DOHH2 (cell line): ENCODE measurements at regions not wholly inside any gene's neighbourhood (a gene's known extent, or its start where the extent isn't known, plus 50 kb on each side); places are given as distances from the start of the nearest gene placed in this dataset.

Experiments used
- H3F3A ChIP-seq: fragments of 200-600 bp; sonication (generic), shearing (Covaris generic); 2 replicates; pipeline ENCODE4 v1.6.0; 2016; ENCODE audit warnings: antibody characterized with exemption, mild to moderate bottlenecking; ENCODE audit not compliant: control insufficient read depth, insufficient read depth
- H3K27ac ChIP-seq: fragments of 200-600 bp; sonication (generic); 2 replicates; pipeline ENCODE4 v1.5.1; 2014; ENCODE audit warnings: low read depth, mild to moderate bottlenecking, low read length, moderate library complexity
- H3K27me3 ChIP-seq: fragments of 200-600 bp; sonication (generic); 2 replicates; pipeline ENCODE4 v1.6.1; 2014; ENCODE audit warnings: mild to moderate bottlenecking, low read length, mixed read lengths; ENCODE audit not compliant: control insufficient read depth
- H3K36me3 ChIP-seq: fragments of 200-600 bp; sonication (generic); 2 replicates; pipeline ENCODE4 v1.6.1; 2014; ENCODE audit warnings: mild to moderate bottlenecking, low read length, moderate library complexity, mixed read lengths; ENCODE audit not compliant: control insufficient read depth
- H3K4me1 ChIP-seq: fragments of 200-600 bp; sonication (generic); 2 replicates; pipeline ENCODE4 v1.6.1; 2014; ENCODE audit warnings: mild to moderate bottlenecking, low read length, mixed read lengths; ENCODE audit not compliant: control insufficient read depth
- H3K4me2 ChIP-seq: fragments of 200-600 bp; sonication (generic); 2 replicates; pipeline ENCODE4 v1.6.0; 2014; ENCODE audit warnings: mild to moderate bottlenecking, low read length, moderate library complexity
- H3K4me3 ChIP-seq: fragments of 200-600 bp; sonication (generic); 2 replicates; pipeline ENCODE4 v1.5.1; 2014; ENCODE audit warnings: mild to moderate bottlenecking, low read length, mixed read lengths
- H3K79me2 ChIP-seq: fragments of 200-600 bp; sonication (generic); 2 replicates; pipeline ENCODE4 v1.6.1; 2014; ENCODE audit warnings: mild to moderate bottlenecking, low read length, mixed read lengths; ENCODE audit not compliant: control insufficient read depth
- H3K9me2 ChIP-seq: fragments of 200-600 bp; sonication (generic); replicated peaks from 2 replicates; pipeline ENCODE4 v1.6.1; 2014; ENCODE audit warnings: mild to moderate bottlenecking, low read length, mixed read lengths; ENCODE audit not compliant: control insufficient read depth
- H3K9me3 ChIP-seq: fragments of 200-600 bp; sonication (generic); 2 replicates; pipeline ENCODE4 v1.6.1; 2014; ENCODE audit warnings: antibody characterized with exemption, low read length, mixed read lengths; ENCODE audit not compliant: control insufficient read depth, insufficient read depth
- H4K20me1 ChIP-seq: fragments of 200-600 bp; sonication (generic); 2 replicates; pipeline ENCODE4 v1.6.0; 2014; ENCODE audit warnings: low read depth, mild to moderate bottlenecking, antibody characterized with exemption, low read length, moderate library complexity; ENCODE audit not compliant: control insufficient read depth, insufficient read depth
- EZH2phosphoT487 ChIP-seq: fragments of 200-600 bp; sonication (generic); IDR thresholded peaks from 2 replicates; pipeline ENCODE4 v1.6.1; 2017; ENCODE audit warnings: borderline replicate concordance, mild to moderate bottlenecking, antibody characterized with exemption, low read length, moderate library complexity, mixed read lengths
- TF ChIP-seq, protein P1 (sequence below): fragments of 200-600 bp; sonication (generic); IDR thresholded peaks from one replicate; pipeline ENCODE4 v1.5.1; 2014; ENCODE audit warnings: antibody characterized with exemption, mild to moderate bottlenecking, low read depth, low read length; ENCODE audit not compliant: poor library complexity, severe bottlenecking

DNA sequence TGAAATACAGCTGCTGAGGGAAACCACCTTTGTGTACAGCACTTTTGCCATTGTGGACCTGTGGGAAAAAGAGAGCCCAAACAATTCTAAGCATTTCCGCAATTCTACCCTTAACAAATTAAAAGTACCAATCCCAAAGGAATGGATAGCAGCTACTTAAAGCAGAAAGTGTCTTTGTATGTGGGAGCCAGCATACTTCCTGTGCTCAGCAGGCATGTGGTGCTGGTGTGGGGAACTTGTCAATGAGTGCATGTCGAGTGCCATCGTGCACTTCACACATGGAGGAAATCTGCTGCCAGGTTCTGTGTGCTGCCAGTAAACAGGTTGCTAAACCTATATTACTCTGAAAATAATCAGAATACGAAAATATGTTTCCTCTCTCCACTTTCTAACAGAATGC lies 399.0 kb downstream of the LRRC70 start:
- Histone ChIP-seq H3K27ac (no peak overlapping the region), H3K79me2 (no peaks in the 10 kb centered on the region), H3K36me3 (no peaks in the 10 kb centered on the region), H3K9me3 (no peaks in the 10 kb centered on the region), H3K27me3 (no peaks in the 10 kb centered on the region), H3K4me2 (no peak overlapping the region), H4K20me1 (no peaks in the 10 kb centered on the region), H3F3A (no peaks in the 10 kb centered on the region), H3K4me3 (no peak overlapping the region), H3K4me1 (no peaks in the 10 kb centered on the region), H3K9me2 (no peaks in the 10 kb centered on the region)
- TF ChIP-seq EZH2phosphoT487 = no peak
- TF ChIP-seq, protein P1, sequence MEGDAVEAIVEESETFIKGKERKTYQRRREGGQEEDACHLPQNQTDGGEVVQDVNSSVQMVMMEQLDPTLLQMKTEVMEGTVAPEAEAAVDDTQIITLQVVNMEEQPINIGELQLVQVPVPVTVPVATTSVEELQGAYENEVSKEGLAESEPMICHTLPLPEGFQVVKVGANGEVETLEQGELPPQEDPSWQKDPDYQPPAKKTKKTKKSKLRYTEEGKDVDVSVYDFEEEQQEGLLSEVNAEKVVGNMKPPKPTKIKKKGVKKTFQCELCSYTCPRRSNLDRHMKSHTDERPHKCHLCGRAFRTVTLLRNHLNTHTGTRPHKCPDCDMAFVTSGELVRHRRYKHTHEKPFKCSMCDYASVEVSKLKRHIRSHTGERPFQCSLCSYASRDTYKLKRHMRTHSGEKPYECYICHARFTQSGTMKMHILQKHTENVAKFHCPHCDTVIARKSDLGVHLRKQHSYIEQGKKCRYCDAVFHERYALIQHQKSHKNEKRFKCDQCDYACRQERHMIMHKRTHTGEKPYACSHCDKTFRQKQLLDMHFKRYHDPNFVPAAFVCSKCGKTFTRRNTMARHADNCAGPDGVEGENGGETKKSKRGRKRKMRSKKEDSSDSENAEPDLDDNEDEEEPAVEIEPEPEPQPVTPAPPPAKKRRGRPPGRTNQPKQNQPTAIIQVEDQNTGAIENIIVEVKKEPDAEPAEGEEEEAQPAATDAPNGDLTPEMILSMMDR = no peak

DNA sequence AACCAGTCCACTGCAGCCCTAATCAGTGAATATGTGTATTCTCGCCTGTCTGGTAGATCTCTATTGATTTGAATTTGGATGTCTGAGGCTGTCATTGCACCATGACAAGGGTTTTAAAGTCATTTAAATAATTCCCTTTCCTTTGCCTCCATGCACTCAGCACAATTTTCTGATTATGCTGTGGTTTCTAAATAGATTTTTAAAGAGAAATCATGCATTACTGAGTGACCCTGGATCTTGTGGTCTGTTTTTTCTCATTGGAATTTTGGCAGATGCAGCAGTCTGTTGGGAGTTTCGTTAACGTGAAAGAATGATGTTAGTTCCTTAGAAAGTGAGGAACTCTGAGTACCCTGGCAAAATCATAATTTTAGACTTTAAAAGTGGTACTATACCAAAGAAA lies 396.0 kb downstream of the LRRC70 start:
- Histone ChIP-seq H3K9me2 (no peaks in the 10 kb centered on the region), H3K79me2 (no peaks in the 10 kb centered on the region), H3K4me1 (no peaks in the 10 kb centered on the region), H4K20me1 (no peaks in the 10 kb centered on the region), H3K36me3 (no peaks in the 10 kb centered on the region), H3F3A (no peaks in the 10 kb centered on the region), H3K4me2 (no peak overlapping the region), H3K4me3 (no peak overlapping the region), H3K27me3 (no peaks in the 10 kb centered on the region), H3K27ac (no peak overlapping the region), H3K9me3 (no peaks in the 10 kb centered on the region)
- TF ChIP-seq, protein P1 = no peak
- no peak for TF ChIP-seq EZH2phosphoT487

DNA sequence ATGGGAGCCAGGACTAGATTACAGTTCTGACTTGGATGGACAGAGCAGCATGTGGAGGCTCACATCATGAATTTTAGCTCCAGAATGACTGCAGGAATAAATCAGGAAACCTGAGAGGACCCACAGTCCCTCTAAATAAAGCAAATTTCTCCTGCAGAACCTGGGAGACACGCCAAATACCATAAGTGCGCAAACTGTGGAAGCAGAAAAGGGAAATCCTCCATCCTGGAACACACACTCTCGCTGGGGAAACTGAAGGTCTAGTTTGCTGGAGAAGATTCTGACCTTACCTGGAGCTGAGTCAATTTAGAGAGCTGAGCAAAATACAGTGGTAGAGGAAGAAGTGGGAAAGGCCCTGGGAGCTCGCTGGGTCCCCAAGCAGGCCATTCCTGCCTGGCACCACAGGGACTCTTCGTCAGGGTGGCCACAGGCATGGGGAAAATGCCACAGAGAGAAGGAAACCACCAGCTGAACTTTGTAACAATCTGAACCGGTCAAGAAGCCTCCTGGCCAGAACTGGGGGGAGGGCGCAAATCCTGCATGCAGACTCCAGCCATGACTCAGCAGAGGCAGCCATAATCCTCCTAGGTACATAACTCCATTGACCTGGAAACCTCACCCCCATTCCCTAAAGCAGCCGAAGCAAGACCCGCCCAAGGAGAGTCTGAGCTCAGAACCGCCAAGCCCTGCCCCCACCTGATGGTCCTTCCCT lies 390.9 kb downstream of the LRRC70 start:
- Histone ChIP-seq H3K9me3 (no peaks in the 10 kb centered on the region), H3K4me3 (no peak overlapping the region), H3K4me2 (no peak overlapping the region), H4K20me1 (no peaks in the 10 kb centered on the region), H3K79me2 (no peaks in the 10 kb centered on the region), H3F3A (no peaks in the 10 kb centered on the region), H3K4me1 (no peaks in the 10 kb centered on the region), H3K9me2 (no peaks in the 10 kb centered on the region), H3K27ac (no peak overlapping the region), H3K27me3 (no peaks in the 10 kb centered on the region), H3K36me3 (no peaks in the 10 kb centered on the region)
- TF ChIP-seq, protein P1 = no peak
- TF ChIP-seq EZH2phosphoT487 = no peak
